K562 (cell line): ENCODE measurements at regions not wholly inside any gene's neighbourhood (a gene's known extent, or its start where the extent isn't known, plus 50 kb on each side); places are given as distances from the start of the nearest gene placed in this dataset.

Experiments used
- ERF ChIP-seq: fragments of 450-650 bp; formaldehyde crosslinking; IDR thresholded peaks from 2 replicates; pipeline ENCODE4 v1.4.0; 2020; ENCODE audit warnings: mild to moderate bottlenecking, mixed read lengths
- HMGXB4 ChIP-seq: sonication (generic); formaldehyde crosslinking; IDR thresholded peaks from 2 replicates; pipeline ENCODE4 v1.8.1; 2023; ENCODE audit warnings: mild to moderate bottlenecking, missing genetic modification reagents
- LEF1 ChIP-seq: fragments of 450-650 bp; IDR thresholded peaks from 2 replicates; pipeline ENCODE4 v1.6.1; 2016; ENCODE audit warnings: mild to moderate bottlenecking
- MGA ChIP-seq: fragments of 450-650 bp; IDR thresholded peaks from 2 replicates; pipeline ENCODE4 v1.6.1; 2016; ENCODE audit warnings: mild to moderate bottlenecking, moderate library complexity
- PPARD ChIP-seq: fragments of 250-450 bp; sonication (Bioruptor Pico); IDR thresholded peaks from 2 replicates; pipeline ENCODE4 v1.8.0; 2022; ENCODE audit warnings: inconsistent platforms, mild to moderate bottlenecking, moderate library complexity
- SAP30 ChIP-seq: fragments of 200-600 bp; sonication (generic); IDR thresholded peaks from 2 replicates; pipeline ENCODE4 v1.6.1; 2012; ENCODE audit warnings: borderline replicate concordance, low read depth, mild to moderate bottlenecking, moderate library complexity, low read length, control low read depth, inconsistent platforms; ENCODE audit not compliant: insufficient read depth, poor library complexity, severe bottlenecking
- SIN3A ChIP-seq, 2 experiments: fragments of 150-350 bp in 1 of 2; IDR thresholded peaks; 2 replicates each; pipeline ENCODE4 v1.6.1; 2011 to 2016; ENCODE audit warnings: borderline replicate concordance in 2 of 2, low read depth in 2 of 2, low read length in 2 of 2, mild to moderate bottlenecking in 2 of 2, moderate library complexity in 2 of 2; ENCODE audit not compliant: control insufficient read depth in 1 of 2
- TAL1 ChIP-seq: fragments of 450-650 bp; IDR thresholded peaks from 2 replicates; pipeline ENCODE4 v1.6.1; 2016; ENCODE audit warnings: mild to moderate bottlenecking
- XRCC4 ChIP-seq: IDR thresholded peaks from one replicate; pipeline ENCODE4 v1.6.1; 2011; ENCODE audit not compliant: insufficient read depth, insufficient read length; ENCODE audit errors: extremely low read depth
- ZKSCAN8 ChIP-seq: fragments of 200-800 bp; sonication (Bioruptor generic); IDR thresholded peaks from 2 replicates; pipeline ENCODE4 v1.6.1; 2016; ENCODE audit warnings: missing genetic modification characterization, missing compliant biosample characterization
- ZNF324 ChIP-seq: fragments of 250-450 bp; sonication (Bioruptor Pico); IDR thresholded peaks from 2 replicates; pipeline ENCODE4 v1.4.0; 2020; ENCODE audit warnings: mild to moderate bottlenecking
- ZNF354B ChIP-seq: fragments of 250-450 bp; sonication (Bioruptor Pico); IDR thresholded peaks from 2 replicates; pipeline ENCODE4 v1.4.0; 2020

- TF ChIP-seq MGA = no peak
- TF ChIP-seq HMGXB4 (CRISPR knock-in tag) = no peak
- TF ChIP-seq PPARD = no peak
- no peak for TF ChIP-seq ZKSCAN8
- TF ChIP-seq SIN3A (IDR thresholded peaks at IDR 0.05; ENCODE audit: borderline replicate concordance in 2 of 2, control insufficient read depth in 1 of 2, low read depth in 2 of 2, low read length in 2 of 2) = no peak
- TF ChIP-seq ZNF324 (CRISPR knock-in tag) = no peak
- TF ChIP-seq TAL1 = no peak
- TF ChIP-seq ERF (CRISPR knock-in tag) = no peak
- TF ChIP-seq XRCC4 = no peak
- TF ChIP-seq LEF1 = no peak
- TF ChIP-seq SAP30 = no peak
- no peak for TF ChIP-seq ZNF354B (CRISPR knock-in tag)
Observed at GRCh38 chr12:31224768-31225448, 101.0 kb downstream of the SINHCAF start (continued).
